GM04503 (cell line): ENCODE measurements at regions not wholly inside any gene's neighbourhood (a gene's known extent, or its start where the extent isn't known, plus 50 kb on each side); places are given as distances from the start of the nearest gene placed in this dataset.
A peak's percentile ranks its signal among the peaks of the same experiment; 100 is the strongest.

Experiments used
- DNase-seq: peaks from one replicate; pipeline ENCODE4 v3.0.0-alpha.2; 2012; ENCODE audit warnings: low read depth

DNA sequence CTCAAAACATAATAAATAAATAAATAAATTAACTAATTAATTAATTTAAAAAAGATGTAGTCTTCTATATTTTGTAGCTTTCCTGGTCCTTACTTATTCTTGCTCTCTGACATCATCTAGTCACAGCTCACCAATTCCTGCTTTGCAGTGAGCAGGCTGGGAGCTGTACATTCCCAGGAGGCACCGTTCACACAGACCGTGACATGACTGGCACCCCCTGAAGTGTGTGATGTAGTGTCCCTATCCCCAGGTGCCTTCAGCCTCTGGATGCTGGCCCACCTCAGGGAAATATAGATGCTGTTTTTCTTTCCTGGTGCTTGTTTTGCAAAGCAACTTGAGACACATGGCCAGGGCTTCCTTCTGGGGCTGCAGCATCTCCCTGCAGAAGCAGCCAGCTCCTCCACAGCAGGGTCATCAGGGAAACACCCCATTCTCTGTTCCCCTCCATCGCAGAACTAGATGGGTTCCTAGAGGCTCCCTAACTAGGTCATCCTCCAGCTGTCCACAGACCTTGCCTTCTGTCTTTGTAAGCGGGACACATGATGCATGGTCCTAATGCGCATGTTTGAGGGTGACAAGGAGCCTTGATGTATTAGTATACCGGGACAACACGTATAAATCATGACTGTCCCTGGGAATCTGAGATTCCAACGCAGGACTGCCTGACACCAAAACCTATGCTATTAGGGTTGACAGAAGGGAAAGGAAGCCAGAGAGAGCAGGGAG is 76.4 kb downstream of the RHOB start:
- DNase-seq = no peak

DNA sequence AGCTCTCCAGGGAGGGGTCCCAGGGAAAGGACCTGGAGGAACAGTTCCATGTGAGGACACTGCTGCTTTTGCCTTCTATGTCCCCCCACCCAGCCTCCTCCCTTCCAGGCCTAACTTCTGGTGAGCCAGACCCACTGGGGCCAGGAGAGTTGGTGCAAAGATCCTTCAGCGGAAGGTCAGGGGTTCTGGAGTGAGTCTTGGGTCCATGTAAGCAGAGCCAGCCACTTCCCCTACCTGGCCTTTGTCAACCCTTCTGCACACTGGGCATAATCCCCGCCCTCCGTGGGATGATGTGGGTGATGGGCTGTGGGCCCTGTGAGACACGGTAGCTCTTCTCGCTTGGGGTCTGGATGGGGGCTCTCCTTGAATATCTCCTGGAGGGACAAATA is 76.9 kb downstream of the RHOB start:
- no peak for DNase-seq

DNA sequence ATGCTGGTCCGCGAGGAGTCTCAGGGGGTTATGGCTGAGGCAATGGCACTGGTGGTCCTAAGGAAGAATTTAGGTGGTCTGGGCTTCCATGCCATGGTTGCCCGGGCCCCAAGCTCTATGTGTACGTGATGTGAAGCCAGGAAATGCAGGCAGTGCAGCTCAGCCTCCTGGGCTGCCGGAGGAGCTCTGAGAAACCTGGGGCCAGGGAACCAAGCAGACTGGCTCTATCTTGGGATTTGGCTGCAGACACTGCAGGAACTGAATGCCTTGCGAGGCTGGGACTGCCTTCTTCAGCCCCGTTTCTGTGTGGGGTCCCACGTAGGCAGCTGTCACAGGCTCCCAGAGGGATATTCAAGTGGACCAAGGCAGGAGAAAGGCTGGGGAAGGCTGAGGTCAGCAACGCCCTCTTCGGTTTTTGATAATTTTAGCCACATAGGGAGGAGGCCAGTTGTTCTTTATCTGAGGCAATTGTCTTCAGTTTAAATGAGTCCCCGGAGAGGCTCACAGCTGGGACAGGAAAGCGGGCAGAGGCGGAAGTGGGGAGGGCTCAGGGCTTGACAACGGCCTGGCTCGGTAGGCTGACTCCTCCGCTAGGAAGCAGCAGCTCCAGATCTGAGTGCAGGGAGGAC is 77.7 kb downstream of the RHOB start:
- DNase-seq = no peak

DNA sequence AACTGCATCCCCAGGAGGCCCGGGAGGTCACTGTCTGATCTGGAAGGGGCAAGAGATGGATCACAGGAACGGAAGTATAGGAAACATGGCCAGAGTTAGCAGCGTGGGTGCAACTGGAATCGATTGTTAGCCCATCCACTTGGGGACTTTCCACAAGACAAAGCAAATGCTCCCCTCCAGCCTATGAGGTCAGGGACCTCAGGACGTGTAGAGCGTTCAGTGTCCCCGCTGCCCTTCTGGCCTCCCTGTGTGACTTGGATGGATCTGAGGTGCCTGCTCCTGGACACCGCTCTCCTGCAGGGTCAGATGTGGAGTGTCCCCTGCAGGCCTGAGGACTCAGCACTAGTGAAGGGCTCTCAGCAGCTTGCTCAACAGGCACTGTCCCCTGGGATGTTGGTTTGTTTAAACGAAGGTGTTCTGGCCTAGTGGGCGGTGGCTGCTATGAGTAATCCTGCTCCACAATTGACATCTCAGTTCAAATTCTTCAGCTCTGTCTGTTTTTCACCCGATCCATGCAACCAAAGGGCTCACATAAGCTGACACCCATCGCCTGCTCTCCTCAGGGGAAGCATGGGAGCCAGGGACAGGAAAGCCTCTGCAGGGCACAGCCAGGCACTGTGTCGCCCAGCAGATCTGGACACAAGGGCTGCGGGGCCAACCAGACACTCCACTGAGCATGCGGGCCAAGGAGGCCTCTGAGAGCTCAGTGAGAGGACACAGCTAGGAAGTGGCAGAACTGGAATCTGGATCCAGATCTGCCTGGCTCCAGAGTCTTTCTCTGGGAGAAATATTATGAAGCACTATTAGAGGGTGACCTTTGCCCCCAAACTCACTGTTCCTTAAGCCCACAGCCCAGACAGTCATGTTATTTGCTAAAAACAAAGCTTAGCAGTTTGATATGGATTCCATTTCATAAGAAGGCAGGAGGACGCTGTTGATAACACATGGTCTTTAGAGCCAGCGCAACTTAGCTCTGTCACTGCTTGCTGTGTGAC is 78.5 kb downstream of the RHOB start:
- peak; percentile 36 for DNase-seq

DNA sequence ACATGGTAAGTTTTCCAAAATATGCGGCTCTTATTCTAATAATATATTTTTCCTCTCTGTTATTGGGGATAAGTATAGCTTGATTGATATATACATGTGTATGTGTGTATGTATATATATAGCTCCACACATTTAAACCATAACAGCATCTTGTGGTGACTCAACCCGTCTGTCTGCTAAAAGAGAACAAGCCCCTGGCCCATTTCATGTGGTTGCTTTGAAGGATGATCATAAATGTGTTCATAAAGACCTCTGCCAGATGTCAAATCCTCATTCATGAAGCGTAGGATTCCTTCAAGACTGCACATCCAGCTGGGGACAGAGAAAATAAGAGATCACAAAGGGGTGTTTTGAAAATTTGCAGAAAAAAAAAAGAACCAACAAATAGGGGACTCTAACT is 79.3 kb downstream of the RHOB start:
- DNase-seq = no peak

DNA sequence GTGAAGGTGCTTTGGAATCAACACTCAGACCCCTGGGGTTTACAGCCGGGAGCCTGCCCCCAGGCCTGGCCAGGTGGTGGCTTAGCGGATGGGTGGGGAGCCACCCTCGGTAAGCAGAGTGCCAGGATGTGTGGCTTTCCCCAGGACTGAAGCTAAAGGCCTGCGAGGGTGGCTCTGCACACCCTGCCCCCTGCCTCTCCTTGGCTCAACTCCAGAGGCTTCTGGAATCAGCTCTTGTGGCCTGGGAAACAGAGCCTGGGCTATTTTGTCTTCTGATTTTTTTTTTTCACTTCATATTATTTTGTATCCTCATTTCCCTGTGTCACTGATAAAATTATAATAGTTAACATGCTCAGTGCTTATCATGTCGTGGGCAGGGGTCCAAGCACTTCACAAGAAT is 79.8 kb downstream of the RHOB start:
- no peak for DNase-seq

DNA sequence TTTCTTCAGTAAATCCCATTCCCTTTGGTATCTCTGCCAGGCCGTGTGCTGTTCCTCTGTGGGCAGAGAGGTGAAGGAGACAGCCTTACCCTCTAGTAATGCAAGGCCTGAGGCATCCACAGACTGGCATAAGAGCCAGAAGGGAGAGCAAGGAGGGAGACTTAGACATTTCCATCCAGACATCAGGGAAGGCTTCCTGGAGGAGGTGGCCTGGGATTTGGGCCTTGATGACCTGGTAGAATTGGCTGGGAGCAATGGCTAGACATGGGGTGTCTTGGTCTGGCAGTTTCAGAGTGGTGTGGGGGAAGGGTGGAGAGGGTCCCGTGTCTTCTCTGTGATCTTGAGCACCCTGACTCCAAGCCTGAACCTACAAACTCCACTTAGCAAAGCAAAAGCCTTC is 81.8 kb downstream of the RHOB start:
- DNase-seq = no peak

DNA sequence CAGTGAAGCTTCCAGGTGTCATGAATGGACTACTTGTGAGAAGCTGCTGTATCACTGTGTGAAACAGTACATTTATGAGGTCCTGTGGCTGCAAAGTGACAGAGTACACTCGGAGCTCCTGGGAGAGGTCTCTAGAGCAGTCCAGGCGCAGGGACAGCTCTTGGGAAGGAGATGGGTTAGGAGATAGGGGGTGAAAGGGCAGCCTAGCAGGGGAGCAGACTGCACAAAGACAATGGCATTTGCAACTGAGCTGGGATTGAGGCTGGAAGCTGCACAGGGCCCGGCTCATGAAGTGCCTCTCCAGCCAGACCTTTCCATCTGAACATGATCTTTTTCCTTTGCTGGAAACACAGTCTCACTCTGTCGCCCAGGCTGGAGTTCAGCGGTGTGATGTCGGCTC is 83.6 kb downstream of the RHOB start:
- DNase-seq = no peak

DNA sequence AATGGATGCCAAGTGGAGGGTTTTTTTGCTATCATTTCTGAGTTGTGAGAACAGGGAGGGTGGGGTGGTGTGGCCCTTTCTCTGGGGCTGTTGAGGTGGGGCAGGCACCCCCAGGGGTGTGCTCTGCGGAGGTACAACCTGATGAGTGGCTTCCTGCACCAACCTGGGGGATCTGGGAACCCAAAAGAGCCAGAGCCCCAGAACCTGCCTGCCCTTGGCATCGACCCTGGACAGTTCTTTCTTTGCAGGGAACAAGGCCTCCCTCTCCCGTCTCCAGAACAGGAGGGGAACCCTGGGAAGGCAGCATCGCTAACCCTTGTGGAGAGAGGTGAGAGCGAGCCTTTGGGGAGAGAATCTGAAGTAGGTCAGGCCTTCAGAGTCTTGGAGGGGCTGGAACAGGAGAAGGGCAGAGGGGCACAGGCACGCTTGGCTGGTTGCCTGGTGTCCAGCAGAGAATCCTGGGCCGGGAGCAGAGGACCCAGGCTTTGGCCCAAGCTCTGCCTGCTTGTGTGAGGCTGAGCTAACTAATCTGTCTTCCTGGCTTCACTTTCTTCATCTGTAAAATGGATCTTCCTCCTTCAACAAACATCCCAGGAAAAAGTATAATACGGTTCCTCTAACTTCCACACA is 84.9 kb downstream of the RHOB start:
- DNase-seq = no peak

DNA sequence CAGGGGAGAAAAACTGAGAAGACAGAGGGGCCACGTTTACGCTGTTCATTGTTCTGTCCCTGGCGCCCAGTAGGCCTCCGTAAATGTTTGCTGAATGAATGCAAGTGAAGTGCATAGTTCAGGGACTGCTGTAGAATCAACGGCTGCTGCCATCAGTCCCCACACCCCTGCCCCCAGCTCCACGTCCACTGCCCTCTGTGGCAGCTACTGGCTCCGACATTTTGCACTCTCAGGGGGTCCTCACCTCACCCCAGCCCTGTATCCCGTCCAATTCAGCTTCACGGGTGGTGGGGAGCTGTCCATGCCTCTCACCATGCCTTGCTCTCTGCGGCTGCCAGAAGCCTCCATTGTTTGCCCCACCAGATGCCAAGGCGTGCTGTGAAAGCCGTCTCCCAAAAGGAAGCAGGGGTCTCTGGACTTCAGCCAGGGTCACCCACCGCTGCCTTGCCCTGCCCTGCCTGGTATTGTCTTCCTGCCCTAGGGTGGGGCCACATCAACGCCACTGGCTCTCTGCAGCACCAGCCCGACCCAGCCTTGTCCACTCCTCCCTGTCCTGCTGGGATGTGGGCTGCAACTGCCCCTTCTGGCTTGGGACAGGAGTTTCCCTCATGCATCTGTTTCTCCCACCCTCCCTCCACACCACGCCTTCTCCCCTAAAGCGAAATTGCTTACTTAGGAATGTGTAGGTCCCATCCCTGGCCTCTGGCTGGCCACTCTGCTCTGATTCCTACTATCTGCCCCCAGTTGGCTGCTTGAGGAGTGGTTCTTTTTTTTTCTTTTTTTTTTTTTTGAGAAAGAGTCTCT is 86.0 kb downstream of the RHOB start:
- no peak for DNase-seq

DNA sequence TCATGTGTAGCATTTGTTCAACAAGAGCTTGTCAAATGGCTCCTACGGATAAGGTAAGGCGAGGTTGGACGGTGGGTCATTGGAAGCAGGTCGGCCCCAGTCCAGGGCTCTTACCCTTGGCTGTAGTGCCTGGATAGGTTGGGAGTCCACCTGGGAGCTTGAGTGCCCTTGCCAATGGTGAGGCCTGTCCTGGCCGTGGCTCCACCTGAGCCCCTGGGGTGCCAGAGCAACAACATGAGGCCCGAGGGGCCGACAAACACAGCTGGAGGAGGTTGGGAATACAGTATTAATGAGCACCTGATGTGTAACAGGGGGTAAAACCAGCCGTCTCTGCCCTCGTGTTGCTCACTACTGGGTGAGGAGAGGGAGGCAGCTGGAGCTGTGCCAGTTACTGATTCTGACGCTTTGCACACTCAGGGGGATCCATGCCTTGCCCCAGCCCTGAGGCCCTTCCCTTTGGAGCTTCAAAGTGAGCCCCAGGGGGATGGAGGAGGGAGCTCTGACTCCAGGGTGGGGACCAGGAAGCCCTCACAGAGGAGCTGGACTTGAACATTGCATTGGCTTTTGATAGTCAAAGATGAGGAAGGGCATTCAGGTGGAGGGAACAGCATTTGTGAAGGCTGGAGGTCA is 87.2 kb downstream of the RHOB start:
- no peak for DNase-seq

DNA sequence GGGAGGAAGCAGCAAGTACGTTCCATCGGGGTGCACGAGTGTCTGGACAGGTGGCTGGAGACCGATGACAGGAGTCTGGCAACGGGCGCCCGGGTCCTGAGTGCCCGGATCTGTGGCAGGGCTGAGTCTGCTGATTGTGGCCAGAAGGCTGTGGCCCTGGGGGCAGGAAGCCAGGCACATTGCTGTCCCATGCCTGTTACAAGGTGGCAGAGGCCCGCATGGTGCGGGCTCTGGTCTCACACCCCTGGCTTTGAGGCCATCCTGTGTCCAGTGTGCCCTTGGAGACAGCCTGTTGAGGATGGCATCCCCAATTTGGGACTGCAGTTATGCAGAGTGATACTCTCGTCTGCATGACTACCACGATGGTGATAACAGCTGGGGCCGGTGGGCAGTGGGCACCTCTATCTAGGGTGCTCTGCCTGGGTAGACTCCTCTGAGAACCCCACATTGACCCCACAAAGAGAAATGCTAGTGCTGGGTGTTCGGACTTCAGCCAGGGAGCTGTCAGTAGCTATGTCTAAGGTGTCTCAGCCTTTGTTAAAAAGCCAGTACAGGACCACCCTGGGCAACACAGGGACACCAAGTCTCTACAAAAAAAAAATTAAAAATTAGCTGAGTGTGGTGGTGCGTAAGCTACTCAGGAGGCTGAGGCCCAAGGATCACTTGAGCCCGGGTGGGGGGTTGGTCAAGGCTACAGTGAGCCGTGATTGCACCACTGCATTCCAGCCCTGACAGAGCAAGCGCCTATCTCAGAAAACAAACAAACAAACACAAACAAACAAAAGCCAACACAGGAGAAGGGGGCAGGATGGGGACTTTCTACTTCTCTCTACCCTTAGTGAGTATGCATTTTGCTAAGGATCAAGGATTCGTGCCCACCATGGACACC is 88.3 kb downstream of the RHOB start:
- no peak for DNase-seq

DNA sequence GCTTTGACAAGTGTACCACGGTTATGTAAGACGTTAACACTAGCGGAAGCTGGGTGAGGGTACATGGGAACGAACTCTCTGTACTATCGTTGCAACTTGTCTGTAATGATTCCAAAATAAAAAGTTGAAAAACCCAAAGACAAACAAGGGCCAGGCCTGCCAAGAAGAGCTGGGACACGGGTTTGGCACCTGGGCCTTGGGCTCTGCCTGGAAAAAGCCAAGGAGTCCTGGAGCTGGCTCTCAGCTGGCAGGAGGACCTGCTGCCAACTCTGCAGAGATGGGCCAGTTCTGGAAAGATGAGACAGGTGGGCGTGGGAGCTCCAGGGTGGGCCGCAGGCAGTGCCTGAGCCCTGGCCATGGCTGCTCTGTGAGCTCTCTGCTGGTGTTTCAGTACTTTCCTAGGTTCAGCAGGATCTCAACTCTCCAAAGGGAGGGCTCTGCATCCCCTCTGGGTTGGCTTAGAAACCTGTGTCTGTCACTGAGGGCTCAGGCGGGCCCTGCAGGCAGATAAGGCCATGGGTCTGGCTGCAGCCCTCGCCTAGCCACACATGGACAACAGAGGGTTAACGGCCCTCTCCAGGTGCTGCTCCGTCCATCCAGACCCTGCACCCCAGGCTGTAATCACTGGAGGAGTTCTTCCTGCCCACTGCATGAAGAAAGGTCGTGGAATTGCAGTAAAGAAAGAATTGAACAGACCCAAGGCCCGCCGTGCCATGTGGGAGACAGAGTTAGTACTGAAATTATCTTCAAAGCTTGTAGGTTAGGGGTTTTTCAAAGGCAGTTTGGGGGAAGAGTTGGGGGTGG is 89.9 kb downstream of the RHOB start:
- DNase-seq = no peak

DNA sequence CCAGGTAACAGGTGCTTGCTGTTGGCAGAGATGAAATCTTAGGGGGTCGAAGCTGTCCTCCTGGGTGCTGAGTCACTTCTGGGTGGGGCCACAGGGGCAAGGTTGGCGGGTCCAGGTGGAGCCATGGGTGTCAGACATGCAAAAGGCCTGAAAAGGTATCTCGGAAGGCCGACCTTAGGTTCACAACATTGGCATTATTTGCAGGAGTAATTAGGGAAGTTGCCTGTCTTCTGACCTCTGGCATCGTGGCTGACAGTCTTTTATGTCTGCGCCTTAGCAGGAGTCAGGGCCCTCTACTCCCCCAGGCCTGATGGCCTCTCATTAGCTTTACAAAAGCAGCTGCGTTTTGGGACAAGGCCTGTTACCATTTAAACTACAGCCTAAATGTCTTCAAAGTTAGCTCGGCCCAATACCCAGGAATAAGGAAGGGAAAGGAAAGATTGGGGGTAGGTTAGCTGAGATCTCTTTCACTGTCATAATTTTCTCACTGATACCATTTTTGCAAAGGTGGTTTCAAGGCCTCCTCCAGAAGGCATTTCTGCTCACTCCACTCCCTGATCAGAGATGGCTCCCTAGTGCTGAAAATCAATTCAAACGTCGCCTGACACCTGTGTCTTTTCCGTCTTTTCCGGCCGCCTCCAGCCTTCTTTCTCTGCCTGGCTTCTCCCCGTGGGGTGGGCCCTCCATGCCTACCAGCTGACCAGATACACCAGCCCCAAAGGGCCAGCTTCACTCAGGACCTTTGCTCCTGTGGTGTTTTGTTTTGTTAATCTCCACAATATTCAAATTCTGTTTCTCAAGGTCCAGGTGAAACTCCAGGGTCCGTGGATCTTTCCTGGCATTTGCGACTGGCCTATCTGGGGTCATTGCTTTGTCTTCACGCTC is 90.8 kb downstream of the RHOB start:
- no peak for DNase-seq

DNA sequence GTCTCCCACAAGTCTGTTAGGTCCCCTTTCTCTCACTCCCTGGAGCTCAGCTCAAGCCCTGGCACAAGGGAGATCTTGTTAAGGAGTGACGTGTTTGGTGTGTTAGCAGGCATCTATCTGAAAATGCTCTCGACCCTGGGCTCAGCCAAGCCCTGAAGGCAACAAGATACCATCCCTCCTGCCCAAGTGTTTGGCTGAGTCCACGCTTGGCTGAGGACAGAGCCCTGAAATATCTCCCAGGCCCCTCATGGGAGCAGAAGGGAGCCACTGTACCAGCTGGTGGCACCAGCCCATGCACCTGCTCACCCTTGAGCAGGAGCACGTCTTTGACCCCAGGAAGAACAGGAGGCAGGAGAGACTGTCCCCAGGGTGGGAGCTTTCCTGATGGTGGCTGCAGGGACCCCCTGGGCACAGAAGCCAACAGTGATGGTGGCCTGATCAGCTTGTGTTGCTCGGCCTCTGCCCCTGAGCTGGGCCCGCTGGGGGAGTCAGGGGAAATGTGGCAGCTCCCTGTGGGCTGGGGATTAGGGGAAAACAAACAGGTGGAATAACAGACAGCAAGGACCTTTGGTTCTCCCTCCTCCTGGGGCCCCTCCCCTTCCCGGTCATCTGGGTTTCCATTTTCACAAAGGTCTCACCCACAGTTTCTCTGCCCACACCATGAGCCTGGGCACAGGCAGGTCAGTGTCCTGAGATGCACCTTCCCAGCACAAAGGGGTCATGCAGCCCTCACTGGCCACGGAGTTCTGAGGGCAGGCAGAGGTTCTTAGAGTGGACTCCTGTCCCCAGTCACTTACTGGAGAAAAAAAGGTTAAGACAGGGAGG is 91.6 kb downstream of the RHOB start:
- DNase-seq = no peak

DNA sequence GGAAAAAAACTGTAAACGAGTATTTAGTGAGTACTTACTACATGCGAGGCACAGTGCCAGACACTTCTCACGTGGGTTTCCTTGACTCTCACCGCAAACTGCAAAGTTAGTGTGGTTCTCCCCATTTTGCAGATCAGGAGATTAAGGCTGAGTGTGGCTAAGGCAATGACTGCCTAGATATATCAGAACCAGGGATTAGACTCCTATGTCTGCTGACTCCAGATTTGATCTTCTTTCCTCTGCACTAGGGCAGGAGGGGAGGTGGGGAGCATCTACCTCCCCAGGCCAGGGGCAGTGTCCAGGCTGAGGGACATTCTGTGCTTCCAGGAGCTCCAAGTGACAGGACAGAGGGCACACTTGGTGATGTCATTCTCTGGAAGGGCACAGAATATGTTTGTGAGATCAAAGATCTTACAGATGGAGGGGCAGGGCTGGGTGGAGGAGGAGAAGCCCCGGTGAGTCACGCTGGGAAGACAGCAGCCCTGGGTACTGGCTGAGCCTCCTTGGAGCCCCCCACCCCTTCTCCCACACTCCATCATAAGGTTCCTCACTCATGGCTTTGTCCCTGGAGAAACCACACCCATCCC is 92.4 kb downstream of the RHOB start:
- no peak for DNase-seq
